Thyroid gland (tissue), 4 donors: ENCODE measurements at regions not wholly inside any gene's neighbourhood (a gene's known extent, or its start where the extent isn't known, plus 50 kb on each side); places are given as distances from the start of the nearest gene placed in this dataset.

Source experiments
- DNase-seq, 2 donors: peaks; one replicate each; pipeline ENCODE4 v3.0.0-alpha.2; 2019
- H3K27ac ChIP-seq, 3 donors: fragments of 200-600 bp; sonication (generic); 1 replicate in 2 of 3; 2 replicates in 1 of 3; pipeline ENCODE4 v1.5.1; 2016 to 2019; ENCODE audit warnings: mild to moderate bottlenecking in 1 of 3, moderate library complexity in 1 of 3
- H3K27me3 ChIP-seq: fragments of 200-600 bp; sonication (generic); one replicate; pipeline ENCODE4 v1.5.1; 2019
- H3K36me3 ChIP-seq, 2 donors: fragments of 200-600 bp; sonication (generic); one replicate each; pipeline ENCODE4 v1.5.1; 2016 to 2019
- H3K4me1 ChIP-seq, 2 donors: fragments of 200-600 bp; sonication (generic); one replicate each; pipeline ENCODE4 v1.5.1; 2017 to 2019
- H3K4me3 ChIP-seq, 3 donors: fragments of 200-600 bp; sonication (generic); replicated peaks in 1 of 3; 1 replicate in 2 of 3; 2 replicates in 1 of 3; pipeline ENCODE4 v1.5.1; 2016; ENCODE audit warnings: mild to moderate bottlenecking in 1 of 3
- H3K9me3 ChIP-seq: fragments of 200-600 bp; sonication (generic); one replicate; pipeline ENCODE4 v1.5.1; 2017
- CTCF ChIP-seq, 6 experiments: fragments of 200-600 bp in 3 of 6; fragments of 450-650 bp in 3 of 6; sonication (generic) in 3 of 6; IDR thresholded peaks; one replicate each; pipeline ENCODE4 v1.5.1; 2016 to 2019; ENCODE audit warnings: antibody characterized with exemption in 6 of 6, mild to moderate bottlenecking in 2 of 6, inconsistent platforms in 1 of 6, moderate library complexity in 1 of 6
- POLR2A ChIP-seq, 2 donors: fragments of 450-650 bp; IDR thresholded peaks; one replicate each; pipeline ENCODE4 v1.6.1; 2017; ENCODE audit warnings: antibody characterized with exemption in 2 of 2, mild to moderate bottlenecking in 2 of 2, moderate library complexity in 1 of 2
- WGBS, 2 donors: methylation state at CpG; one replicate each; pipeline ENCODE4 v1.1.5; 2017; 5-methylcytosine and 5-hydroxymethylcytosine counted together
- intact Hi-C: fragments of 100-400 bp; cut with DNase I; formaldehyde crosslinking; loops from one replicate; pipeline ENCODE4 v1.15.1; 2023

GRCh38 chr2:211144078-211144477 lies 587.7 kb downstream of the CPS1 start:
- TF ChIP-seq CTCF (IDR thresholded peaks at IDR 0.05) (no peak), POLR2A (IDR thresholded peaks at IDR 0.05) (no peak)
- Histone ChIP-seq H3K36me3 (no peaks in the 10 kb centered on the region), H3K4me3 (no peak overlapping the region), H3K9me3 (no peaks in the 10 kb centered on the region), H3K27ac (no peak overlapping the region), H3K4me1 (no peaks in the 10 kb centered on the region), H3K27me3 (no peaks in the 10 kb centered on the region)
- intact Hi-C loops, result no loop called here
- DNase-seq, result no peak

DNA sequence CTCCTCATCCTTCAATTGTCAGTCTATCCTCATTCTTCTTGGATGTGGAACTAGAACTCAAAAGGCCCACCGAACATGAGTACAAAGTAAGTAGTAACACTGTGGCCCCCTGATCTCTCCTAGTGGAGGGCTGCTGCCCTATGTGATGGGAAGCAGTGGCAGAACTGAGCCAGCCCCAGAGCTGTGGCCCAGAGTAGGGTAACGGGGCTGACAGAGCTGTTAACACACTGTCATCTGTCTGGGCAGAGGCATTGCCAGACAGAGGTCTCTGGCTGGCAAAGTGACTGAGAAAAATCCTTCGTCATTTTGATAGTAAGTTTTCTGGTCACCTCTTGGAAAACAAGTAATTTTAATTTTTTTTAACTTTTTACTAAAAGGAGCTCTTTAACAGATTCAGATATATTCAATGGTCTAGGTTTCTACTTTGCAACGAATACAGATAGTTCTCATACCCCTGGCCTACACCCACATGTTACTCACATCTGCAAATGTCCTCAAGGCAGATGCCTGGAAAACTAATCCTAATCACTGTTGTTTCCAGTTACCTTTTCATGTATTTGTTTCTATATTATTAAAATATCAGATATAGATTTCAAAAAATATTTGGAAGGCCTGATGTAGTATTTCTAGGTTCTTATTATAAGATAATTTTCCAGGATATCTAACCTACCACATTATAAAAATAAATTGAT lies 588.7 kb downstream of the CPS1 start:
- Histone ChIP-seq H3K4me1 (no peaks in the 10 kb centered on the region), H3K4me3 (no peak overlapping the region), H3K27ac (no peak overlapping the region), H3K9me3 (no peaks in the 10 kb centered on the region), H3K36me3 (no peaks in the 10 kb centered on the region), H3K27me3 (no peaks in the 10 kb centered on the region)
- no peak for DNase-seq
- intact Hi-C loops, result no loop called here
- WGBS, 2 donors, result 86 to 92% methylated on average over 4 of the region's 4 CpGs
- no peak for TF ChIP-seq POLR2A (IDR thresholded peaks at IDR 0.05)
- TF ChIP-seq CTCF (IDR thresholded peaks at IDR 0.05), result no peak

GRCh38 chr2:211149731-211150130 lies 593.3 kb downstream of the CPS1 start:
- H3K27ac ChIP-seq, result no peak overlapping the region
- WGBS, 2 donors, result 94 to 96% methylated on average over 3 of the region's 3 CpGs
- no peak for DNase-seq
- no peaks in the 10 kb centered on the region for H3K27me3 ChIP-seq
- no peaks in the 10 kb centered on the region for H3K36me3 ChIP-seq
- intact Hi-C loops, result no loop called here
- H3K4me1 ChIP-seq, result no peaks in the 10 kb centered on the region
- TF ChIP-seq POLR2A (IDR thresholded peaks at IDR 0.05) (no peak), CTCF (IDR thresholded peaks at IDR 0.05) (no peak)
- H3K9me3 ChIP-seq, result no peaks in the 10 kb centered on the region
- H3K4me3 ChIP-seq, result no peak overlapping the region

- intact Hi-C loops, result no loop called here
Measured at GRCh38 chr2:211157211-211157610, 600.8 kb downstream of the CPS1 start.

More at GRCh38 chr2:211157211-211157610, 600.8 kb downstream of the CPS1 start:
- no peak overlapping the region for H3K27ac ChIP-seq
- H3K9me3 ChIP-seq, result no peaks in the 10 kb centered on the region
- no peaks in the 10 kb centered on the region for H3K36me3 ChIP-seq
- H3K27me3 ChIP-seq, result no peaks in the 10 kb centered on the region
- no peak for TF ChIP-seq CTCF (IDR thresholded peaks at IDR 0.05)
- no peak for TF ChIP-seq POLR2A (IDR thresholded peaks at IDR 0.05)
- DNase-seq, result no peak
- no peaks in the 10 kb centered on the region for H3K4me1 ChIP-seq
- no peak overlapping the region for H3K4me3 ChIP-seq
